A549 (cell line): ENCODE measurements at regions not wholly inside any gene's neighbourhood (a gene's known extent, or its start where the extent isn't known, plus 50 kb on each side); places are given as distances from the start of the nearest gene placed in this dataset.

ENCODE experiments used
- CEBPB ChIP-seq, 2 experiments: fragments of >200 bp in 1 of 2; sonication (Bioruptor Twin) in 1 of 2; formaldehyde crosslinking in 1 of 2; IDR thresholded peaks; 2 replicates each; pipeline ENCODE4 v1.6.1; 2012 to 2016
- CHD4 ChIP-seq: fragments of 200-600 bp; sonication (generic); IDR thresholded peaks from 2 replicates; pipeline ENCODE4 v1.6.1; 2016; ENCODE audit warnings: antibody characterized with exemption, mild to moderate bottlenecking, borderline replicate concordance
- HDAC2 ChIP-seq: fragments of 200-600 bp; sonication (generic); IDR thresholded peaks from 2 replicates; pipeline ENCODE4 v1.6.1; 2016
- KDM5A ChIP-seq: fragments of 200-600 bp; sonication (generic); IDR thresholded peaks from 2 replicates; pipeline ENCODE4 v1.6.1; 2016; ENCODE audit warnings: antibody characterized with exemption, mild to moderate bottlenecking
- NFE2L2 ChIP-seq: fragments of 150-350 bp; conservative IDR thresholded peaks from 2 replicates; pipeline ENCODE4 v1.6.1; 2014; ENCODE audit warnings: low read length
- POLR2A ChIP-seq: IDR thresholded peaks from 2 replicates; pipeline ENCODE4 v1.6.1; 2012; ENCODE audit warnings: mild to moderate bottlenecking, low read length
- RCOR1 ChIP-seq: fragments of 150-350 bp; IDR thresholded peaks from 2 replicates; pipeline ENCODE4 v1.6.1; 2014; ENCODE audit warnings: antibody characterized with exemption, low read length, low read depth
- REST ChIP-seq: fragments of 200-600 bp; sonication (generic); IDR thresholded peaks from 2 replicates; pipeline ENCODE4 v1.6.1; 2016; ENCODE audit warnings: antibody characterized with exemption, mild to moderate bottlenecking, moderate library complexity
- RNF2 ChIP-seq: fragments of 200-600 bp; sonication (generic); IDR thresholded peaks from 2 replicates; pipeline ENCODE4 v1.6.1; 2016; ENCODE audit warnings: low read depth, mild to moderate bottlenecking, antibody characterized with exemption, moderate library complexity, borderline replicate concordance
- SMC3 ChIP-seq: fragments of >200 bp; sonication (Bioruptor Twin); formaldehyde crosslinking; IDR thresholded peaks from 3 replicates; pipeline ENCODE4 v1.6.1; 2018; ENCODE audit warnings: inconsistent platforms
- ZFP36 ChIP-seq: fragments of 450-650 bp; IDR thresholded peaks from 2 replicates; pipeline ENCODE4 v1.6.1; 2014; ENCODE audit warnings: borderline replicate concordance; ENCODE audit not compliant: partially characterized antibody
- TF ChIP-seq, protein P1 (sequence below): fragments of >200 bp; sonication (Bioruptor Twin); formaldehyde crosslinking; IDR thresholded peaks from 3 replicates; pipeline ENCODE4 v1.5.1; 2016

- TF ChIP-seq, protein P1, sequence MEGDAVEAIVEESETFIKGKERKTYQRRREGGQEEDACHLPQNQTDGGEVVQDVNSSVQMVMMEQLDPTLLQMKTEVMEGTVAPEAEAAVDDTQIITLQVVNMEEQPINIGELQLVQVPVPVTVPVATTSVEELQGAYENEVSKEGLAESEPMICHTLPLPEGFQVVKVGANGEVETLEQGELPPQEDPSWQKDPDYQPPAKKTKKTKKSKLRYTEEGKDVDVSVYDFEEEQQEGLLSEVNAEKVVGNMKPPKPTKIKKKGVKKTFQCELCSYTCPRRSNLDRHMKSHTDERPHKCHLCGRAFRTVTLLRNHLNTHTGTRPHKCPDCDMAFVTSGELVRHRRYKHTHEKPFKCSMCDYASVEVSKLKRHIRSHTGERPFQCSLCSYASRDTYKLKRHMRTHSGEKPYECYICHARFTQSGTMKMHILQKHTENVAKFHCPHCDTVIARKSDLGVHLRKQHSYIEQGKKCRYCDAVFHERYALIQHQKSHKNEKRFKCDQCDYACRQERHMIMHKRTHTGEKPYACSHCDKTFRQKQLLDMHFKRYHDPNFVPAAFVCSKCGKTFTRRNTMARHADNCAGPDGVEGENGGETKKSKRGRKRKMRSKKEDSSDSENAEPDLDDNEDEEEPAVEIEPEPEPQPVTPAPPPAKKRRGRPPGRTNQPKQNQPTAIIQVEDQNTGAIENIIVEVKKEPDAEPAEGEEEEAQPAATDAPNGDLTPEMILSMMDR = no peak
- no peak for TF ChIP-seq SMC3
- no peak for TF ChIP-seq POLR2A
- no peak for TF ChIP-seq KDM5A
- TF ChIP-seq NFE2L2 = no peak
- no peak for TF ChIP-seq CHD4
- TF ChIP-seq ZFP36 = no peak
- TF ChIP-seq HDAC2 = no peak
- no peak for TF ChIP-seq REST
- TF ChIP-seq CEBPB (IDR thresholded peaks at IDR 0.05) = no peak
- no peak for TF ChIP-seq RNF2
- TF ChIP-seq RCOR1 = no peak
These were observed 338.8 kb downstream of the DNAJB9 start for GRCh38 chr7:108908456-108908855.
